GM23338 (cell line): ENCODE measurements at regions not wholly inside any gene's neighbourhood (a gene's known extent, or its start where the extent isn't known, plus 50 kb on each side); places are given as distances from the start of the nearest gene placed in this dataset.

Experiments
- CREB1 ChIP-seq: fragments of 250-450 bp; sonication (Bioruptor Pico); IDR thresholded peaks from 2 replicates; pipeline ENCODE4 v1.5.0; 2020; ENCODE audit warnings: low read depth, mild to moderate bottlenecking, moderate library complexity
- CTCF ChIP-seq, 2 experiments: fragments of 200-600 bp in 1 of 2; sonication (generic) in 1 of 2; conservative IDR thresholded peaks; 2 replicates each; pipeline versions ENCODE4 v1.5.1 to v1.6.1; 2016 to 2017; ENCODE audit warnings: antibody characterized with exemption in 2 of 2, low read depth in 2 of 2, mild to moderate bottlenecking in 2 of 2, moderate library complexity in 1 of 2
- ETS1 ChIP-seq: IDR thresholded peaks from 2 replicates; pipeline ENCODE4 v1.6.1; 2016; ENCODE audit warnings: antibody characterized with exemption
- EZH2 ChIP-seq: fragments of 200-600 bp; sonication (generic); IDR thresholded peaks from one replicate; pipeline ENCODE4 v1.8.0; 2017; ENCODE audit warnings: antibody characterized with exemption, mild to moderate bottlenecking, low read depth; ENCODE audit not compliant: unreplicated experiment
- EZH2phosphoT487 ChIP-seq: fragments of 200-600 bp; sonication (generic); IDR thresholded peaks from one replicate; pipeline ENCODE4 v1.8.1; 2018; ENCODE audit warnings: antibody characterized with exemption; ENCODE audit not compliant: unreplicated experiment
- JUNB ChIP-seq: IDR thresholded peaks from one replicate; pipeline ENCODE4 v1.6.1; 2016; ENCODE audit warnings: antibody characterized with exemption; ENCODE audit not compliant: unreplicated experiment
- NANOG ChIP-seq: IDR thresholded peaks from 2 replicates; pipeline ENCODE4 v1.6.1; 2016; ENCODE audit warnings: antibody characterized with exemption, borderline replicate concordance
- POLR2AphosphoS5 ChIP-seq: IDR thresholded peaks from 2 replicates; pipeline ENCODE4 v1.6.1; 2016; ENCODE audit warnings: antibody characterized with exemption, low read depth
- REST ChIP-seq: IDR thresholded peaks from one replicate; pipeline ENCODE4 v1.6.1; 2018; ENCODE audit warnings: antibody characterized with exemption; ENCODE audit not compliant: unreplicated experiment
- ZNF462 ChIP-seq: fragments of 250-450 bp; sonication (Bioruptor Pico); IDR thresholded peaks from 2 replicates; pipeline ENCODE4 v1.5.0; 2020; ENCODE audit warnings: mild to moderate bottlenecking, moderate library complexity

- TF ChIP-seq CTCF (conservative IDR thresholded peaks at IDR 0.05; ENCODE audit: low read depth in 2 of 2) (no peak), REST (no peak), ETS1 (no peak), CREB1 (CRISPR knock-in tag) (no peak), NANOG (no peak), EZH2 (no peak), ZNF462 (CRISPR knock-in tag) (no peak), POLR2AphosphoS5 (no peak), JUNB (no peak), EZH2phosphoT487 (no peak)
Measured at GRCh38 chr6:19042420-19042819, 655.3 kb downstream of the RNF144B start.
